SK-N-SH (cell line): ENCODE measurements at regions not wholly inside any gene's neighbourhood (a gene's known extent, or its start where the extent isn't known, plus 50 kb on each side); places are given as distances from the start of the nearest gene placed in this dataset.

Source experiments
- CTCF ChIA-PET: fragments of 300-600, 350-600 bp; formaldehyde crosslinking; extraction: SDS; loops from one replicate; lab custom pipeline; 2021; lab: Yijun Ruan, JAX
- POLR2A ChIA-PET: fragments of 350-600 bp; sonication (Branson Sonifier 250); formaldehyde crosslinking; extraction: SDS; loops from one replicate; lab custom pipeline; 2020; ENCODE audit warnings: antibody characterized with exemption, inconsistent platforms; lab: Yijun Ruan, JAX
- DNase-seq: peaks from one replicate; pipeline ENCODE4 v3.0.0; 2012
- H2AFZ ChIP-seq: fragments of 200-600 bp; sonication (generic); 2 replicates; pipeline ENCODE4 v1.8.1; 2016; ENCODE audit warnings: antibody characterized with exemption, mild to moderate bottlenecking, low read depth
- H3F3A ChIP-seq: fragments of 200-600 bp; sonication (generic); replicated peaks from 2 replicates; pipeline ENCODE3; 2016; ENCODE audit warnings: antibody characterized with exemption, mild to moderate bottlenecking; ENCODE audit not compliant: insufficient read depth
- H3K27ac ChIP-seq, 2 experiments: fragments of 200-500 bp in 1 of 2; fragments of 200-600 bp in 1 of 2; sonication (Bioruptor generic) in 1 of 2; sonication (generic), shearing (Covaris generic) in 1 of 2; 2 replicates each; pipeline versions ENCODE4 v1.5.1 to v1.6.1; 2014 to 2016; ENCODE audit warnings: low read depth in 2 of 2, inconsistent platforms in 1 of 2, low read length in 1 of 2, mild to moderate bottlenecking in 1 of 2, mixed read lengths in 1 of 2
- H3K27me3 ChIP-seq: fragments of 200-600 bp; sonication (generic), shearing (Covaris generic); 2 replicates; pipeline ENCODE4 v1.6.1; 2016; ENCODE audit warnings: mixed run types; ENCODE audit not compliant: insufficient read depth
- H3K36me3 ChIP-seq, 2 experiments: fragments of 200-500 bp in 1 of 2; fragments of 200-600 bp in 1 of 2; sonication (Bioruptor generic) in 1 of 2; sonication (generic) in 1 of 2; replicated peaks in 1 of 2; 2 replicates each; pipeline versions ENCODE3 to v1.5.1; 2014 to 2016; ENCODE audit warnings: low read length in 1 of 2, mild to moderate bottlenecking in 1 of 2; ENCODE audit not compliant: insufficient read depth in 2 of 2, control insufficient read depth in 1 of 2
- H3K4me1 ChIP-seq, 2 experiments: fragments of 200-500 bp in 1 of 2; fragments of 200-600 bp in 1 of 2; sonication (Bioruptor generic) in 1 of 2; sonication (generic), shearing (Covaris generic) in 1 of 2; 2 replicates each; pipeline versions ENCODE4 v1.5.1 to v1.6.1; 2014 to 2016; ENCODE audit warnings: low read depth in 1 of 2, low read length in 1 of 2, mixed run types in 1 of 2; ENCODE audit not compliant: insufficient read depth in 2 of 2, control insufficient read depth in 1 of 2
- H3K4me2 ChIP-seq: fragments of 200-600 bp; sonication (generic), shearing (Covaris generic); 2 replicates; pipeline ENCODE4 v1.6.1; 2017; ENCODE audit warnings: mixed run types
- H3K4me3 ChIP-seq, 2 experiments: fragments of 200-500 bp in 1 of 2; fragments of 200-600 bp in 1 of 2; sonication (Bioruptor generic) in 1 of 2; sonication (generic), shearing (Covaris generic) in 1 of 2; 2 replicates each; pipeline versions ENCODE4 v1.5.1 to v1.8.1; 2014 to 2016; ENCODE audit warnings: low read depth in 2 of 2, inconsistent platforms in 1 of 2, low read length in 1 of 2, mild to moderate bottlenecking in 1 of 2, mixed read lengths in 1 of 2, moderate library complexity in 1 of 2
- H3K79me2 ChIP-seq: fragments of 200-600 bp; sonication (generic); 2 replicates; pipeline ENCODE4 v1.8.1; 2017; ENCODE audit warnings: mild to moderate bottlenecking; ENCODE audit not compliant: insufficient read depth
- H3K9ac ChIP-seq: fragments of 200-600 bp; sonication (generic); 2 replicates; pipeline ENCODE4 v1.6.1; 2017; ENCODE audit warnings: mixed run types
- H3K9me2 ChIP-seq: fragments of 200-600 bp; sonication (generic); 2 replicates; pipeline ENCODE4 v1.6.1; 2017; ENCODE audit warnings: mixed run types
- H3K9me3 ChIP-seq: fragments of 200-600 bp; sonication (generic); 2 replicates; pipeline ENCODE4 v1.6.1; 2017; ENCODE audit warnings: mixed run types, mild to moderate bottlenecking, moderate library complexity
- H4K20me1 ChIP-seq: fragments of 200-600 bp; sonication (generic); 2 replicates; pipeline ENCODE4 v1.6.1; 2017; ENCODE audit warnings: mild to moderate bottlenecking, mixed run types; ENCODE audit not compliant: insufficient read depth
- EZH2phosphoT487 ChIP-seq: fragments of 200-600 bp; sonication (generic); IDR thresholded peaks from 2 replicates; pipeline ENCODE4 v1.6.1; 2017; ENCODE audit warnings: low read depth, mixed run types, mild to moderate bottlenecking, antibody characterized with exemption, moderate library complexity, borderline replicate concordance
- FOXM1 ChIP-seq: IDR thresholded peaks from 2 replicates; pipeline ENCODE4 v1.4.0; 2012; ENCODE audit warnings: low read depth, mild to moderate bottlenecking
- GABPA ChIP-seq: IDR thresholded peaks from 2 replicates; pipeline ENCODE4 v1.4.0; 2012; ENCODE audit warnings: low read depth, mild to moderate bottlenecking
- GATA2 ChIP-seq: sonication (generic); formaldehyde crosslinking; IDR thresholded peaks from 2 replicates; pipeline ENCODE4 v1.5.0; 2020; ENCODE audit warnings: mild to moderate bottlenecking, missing genetic modification reagents
- MAX ChIP-seq: IDR thresholded peaks from 2 replicates; pipeline ENCODE4 v1.4.0; 2012; ENCODE audit warnings: low read depth
- NFIC ChIP-seq: IDR thresholded peaks from 2 replicates; pipeline ENCODE4 v1.4.0; 2012; ENCODE audit warnings: borderline replicate concordance
- POLR2AphosphoS5 ChIP-seq: IDR thresholded peaks from 2 replicates; pipeline ENCODE4 v1.6.1; 2012; ENCODE audit warnings: low read depth, low read length
- RAD21 ChIP-seq: IDR thresholded peaks from 2 replicates; pipeline ENCODE4 v1.6.1; 2012; ENCODE audit warnings: mild to moderate bottlenecking, low read length
- RFX5 ChIP-seq: IDR thresholded peaks from 2 replicates; pipeline ENCODE4 v1.6.1; 2012; ENCODE audit warnings: mild to moderate bottlenecking, improper control_type of control experiment, low read length
- TCF12 ChIP-seq: IDR thresholded peaks from 2 replicates; pipeline ENCODE4 v1.4.0; 2012
- USF1 ChIP-seq: IDR thresholded peaks from 2 replicates; pipeline ENCODE4 v1.4.0; 2012; ENCODE audit warnings: low read depth, borderline replicate concordance
- WGBS: methylation state at CpG from one replicate; pipeline ENCODE4 v1.1.6; 2017; ENCODE audit warnings: low lambda C conversion rate; 5-methylcytosine and 5-hydroxymethylcytosine counted together
- TF ChIP-seq, protein P1 (sequence below): fragments of 200-600 bp; sonication (generic); IDR thresholded peaks from 2 replicates; pipeline ENCODE4 v1.6.1; 2017; ENCODE audit warnings: antibody characterized with exemption, mild to moderate bottlenecking, moderate library complexity

- CTCF ChIA-PET = no interaction called here
- H3K27me3 ChIP-seq = no peaks in the 10 kb centered on the region
- 76% methylated on average over 2 of the region's 2 CpGs for WGBS
These were observed 66.3 kb upstream of the RAI14 start for GRCh38 chr5:34589832-34590231.

GRCh38 chr5:34591723-34592122 lies 64.4 kb upstream of the RAI14 start:
- Histone ChIP-seq H3K36me3 (no peaks in the 10 kb centered on the region), H3K9me2 (no peaks in the 10 kb centered on the region), H3K4me2 (no peak overlapping the region), H3K27ac (no peak overlapping the region), H3F3A (peaks cover 7% of the 10 kb centered on the region), H3K4me1 (peaks cover 0 to 9% of the 10 kb centered on the region in 2 experiments; a peak in 1 of 4 replicates), H4K20me1 (no peaks in the 10 kb centered on the region), H3K79me2 (no peaks in the 10 kb centered on the region), H3K4me3 (no peak overlapping the region), H3K9me3 (no peaks in the 10 kb centered on the region), H2AFZ (no peak overlapping the region), H3K9ac (no peak overlapping the region), H3K27me3 (no peaks in the 10 kb centered on the region)
- no peak for DNase-seq
- POLR2A ChIA-PET = no interaction called here
- TF ChIP-seq EZH2phosphoT487 (no peak), TCF12 (no peak), GABPA (no peak), MAX (no peak), RAD21 (no peak), RFX5 (peak; percentile 96)
- TF ChIP-seq, protein P1, sequence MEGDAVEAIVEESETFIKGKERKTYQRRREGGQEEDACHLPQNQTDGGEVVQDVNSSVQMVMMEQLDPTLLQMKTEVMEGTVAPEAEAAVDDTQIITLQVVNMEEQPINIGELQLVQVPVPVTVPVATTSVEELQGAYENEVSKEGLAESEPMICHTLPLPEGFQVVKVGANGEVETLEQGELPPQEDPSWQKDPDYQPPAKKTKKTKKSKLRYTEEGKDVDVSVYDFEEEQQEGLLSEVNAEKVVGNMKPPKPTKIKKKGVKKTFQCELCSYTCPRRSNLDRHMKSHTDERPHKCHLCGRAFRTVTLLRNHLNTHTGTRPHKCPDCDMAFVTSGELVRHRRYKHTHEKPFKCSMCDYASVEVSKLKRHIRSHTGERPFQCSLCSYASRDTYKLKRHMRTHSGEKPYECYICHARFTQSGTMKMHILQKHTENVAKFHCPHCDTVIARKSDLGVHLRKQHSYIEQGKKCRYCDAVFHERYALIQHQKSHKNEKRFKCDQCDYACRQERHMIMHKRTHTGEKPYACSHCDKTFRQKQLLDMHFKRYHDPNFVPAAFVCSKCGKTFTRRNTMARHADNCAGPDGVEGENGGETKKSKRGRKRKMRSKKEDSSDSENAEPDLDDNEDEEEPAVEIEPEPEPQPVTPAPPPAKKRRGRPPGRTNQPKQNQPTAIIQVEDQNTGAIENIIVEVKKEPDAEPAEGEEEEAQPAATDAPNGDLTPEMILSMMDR = no peak
- CTCF ChIA-PET = no interaction called here
- 58% methylated on average over 5 of the region's 5 CpGs for WGBS

More at GRCh38 chr5:34589832-34590231, 66.3 kb upstream of the RAI14 start:
- no peak overlapping the region for H3K4me3 ChIP-seq
- peaks cover 7% of the 10 kb centered on the region for H3F3A ChIP-seq
- no peaks in the 10 kb centered on the region for H3K79me2 ChIP-seq
- H3K4me1 ChIP-seq = peaks cover 0 to 16% of the 10 kb centered on the region in 2 experiments; a peak in 3 of 4 replicates
- no peaks in the 10 kb centered on the region for H3K9me2 ChIP-seq
- H3K9me3 ChIP-seq = no peaks in the 10 kb centered on the region
- no peaks in the 10 kb centered on the region for H4K20me1 ChIP-seq
- no peaks in the 10 kb centered on the region for H3K36me3 ChIP-seq
- no peak overlapping the region for H3K27ac ChIP-seq
- H2AFZ ChIP-seq = no peak overlapping the region
- no peak overlapping the region for H3K4me2 ChIP-seq
- TF ChIP-seq, protein P1 = no peak
- TF ChIP-seq NFIC (no peak), POLR2AphosphoS5 (no peak), GATA2 (CRISPR knock-in tag) (no peak), USF1 (no peak), FOXM1 (no peak)
- TF ChIP-seq, all 33 proteins: peak for 0
- POLR2A ChIA-PET = no interaction called here
- no peak overlapping the region for H3K9ac ChIP-seq
- no peak for DNase-seq
